ENCODE measurements at regions not wholly inside any gene's neighbourhood (a gene's known extent, or its start where the extent isn't known, plus 50 kb on each side); places are given as distances from the start of the nearest gene placed in this dataset.

- no peak overlapping the region for H3K14ac ChIP-seq (ENCODE audit: insufficient read depth, low read length)
- no peak overlapping the region for H3K4me2 ChIP-seq (ENCODE audit: insufficient read depth, insufficient read length, low read length)
- no peak overlapping the region for H2BK15ac ChIP-seq (ENCODE audit: low read depth, low read length)
- H2BK12ac ChIP-seq (ENCODE audit: insufficient read length, low read depth, low read length), result no peak overlapping the region
- H3K27me3 ChIP-seq (ENCODE audit: insufficient read depth, low read length), result no peaks in the 10 kb centered on the region; the same call in 1 of the 2 replicates
- peaks cover 8 to 17% of the 10 kb centered on the region in 2 experiments for H3K4me1 Mint-ChIP-seq
- no peaks in the 10 kb centered on the region for H3K23me2 ChIP-seq (ENCODE audit: insufficient read length, low read depth, low read length, poor library complexity, severe bottlenecking)
- H4K8ac ChIP-seq (replicated peaks; ENCODE audit: insufficient read length, low read depth, low read length), result no peak overlapping the region
- WGBS (ENCODE audit: extremely low coverage, insufficient read length, low lambda C conversion rate), result no CpG with 5 or more reads among the region's 4 CpGs
- TF ChIP-seq CTCF (conservative IDR thresholded peaks at IDR 0.05), result no peak
- H3K23ac ChIP-seq (ENCODE audit: insufficient read length, low read depth, low read length), result no peak overlapping the region
- H3K79me2 ChIP-seq (ENCODE audit: insufficient read depth, low read length), result no peaks in the 10 kb centered on the region
- no peak overlapping the region for H2AK5ac ChIP-seq (ENCODE audit: insufficient read length, low read length)
- no peak overlapping the region for H3K4ac ChIP-seq (ENCODE audit: low read depth, low read length)
- H2BK5ac ChIP-seq (ENCODE audit: insufficient read length, low read length), result no peak overlapping the region
- H4K91ac ChIP-seq (ENCODE audit: insufficient read length, low read depth, low read length), result no peak overlapping the region
- no peak overlapping the region for H3K56ac ChIP-seq (ENCODE audit: insufficient read length, low read depth, low read length)
- no peak overlapping the region for H3K27ac Mint-ChIP-seq
- H3T11ph ChIP-seq (ENCODE audit: low read length), result no peak overlapping the region
- H3K4me3 Mint-ChIP-seq, result no peak overlapping the region
- no peaks in the 10 kb centered on the region for H3K4me1 ChIP-seq (ENCODE audit: insufficient read depth, low read length)
- H3K27ac ChIP-seq (ENCODE audit: insufficient read length, low read depth, low read length), result no peak overlapping the region
- no peak overlapping the region for H3K9ac ChIP-seq (ENCODE audit: extremely low read depth, insufficient read length, low read length)
- H3K9me3 ChIP-seq (ENCODE audit: control insufficient read depth, low read depth, low read length), result no peaks in the 10 kb centered on the region
- H3K9me3 Mint-ChIP-seq, result no peaks in the 10 kb centered on the region; a peak in 2 of 5 replicates
- no peak overlapping the region for H2AFZ ChIP-seq (ENCODE audit: low read length)
- no peak overlapping the region for H3K18ac ChIP-seq (ENCODE audit: insufficient read length, low read depth, low read length)
- H3K36me3 Mint-ChIP-seq (ENCODE audit: insufficient read depth in 1 of 3, low read depth in 3 of 3), result no peaks in the 10 kb centered on the region
- no peak overlapping the region for H4K5ac ChIP-seq (ENCODE audit: insufficient read length, low read depth, low read length)
- no peak for DNase-seq
- no peaks in the 10 kb centered on the region for H3K79me1 ChIP-seq (ENCODE audit: insufficient read depth, low read depth, low read length, poor library complexity, severe bottlenecking)
- H2BK20ac ChIP-seq (ENCODE audit: low read depth, low read length, poor library complexity, severe bottlenecking), result no peak overlapping the region
- H3K27me3 Mint-ChIP-seq (ENCODE audit: low read depth), result peaks cover 78% of the 10 kb centered on the region
- no peak overlapping the region for H2BK120ac ChIP-seq (ENCODE audit: low read depth, low read length, poor library complexity, severe bottlenecking)
- H4K20me1 ChIP-seq (ENCODE audit: control insufficient read depth, insufficient read depth, insufficient read length), result no peaks in the 10 kb centered on the region
These were observed 216.1 kb downstream of the ENGASE start for GRCh38 chr17:79290726-79291125.

Measured in H9 (cell line).